AG04449 (cell line): ENCODE measurements at regions not wholly inside any gene's neighbourhood (a gene's known extent, or its start where the extent isn't known, plus 50 kb on each side); places are given as distances from the start of the nearest gene placed in this dataset.

Experiments
- CTCF ChIA-PET: fragments of 350-600 bp; formaldehyde crosslinking; extraction: SDS; loops from one replicate; lab custom pipeline; 2021; ENCODE audit warnings: antibody characterized with exemption; lab: Yijun Ruan, JAX
- POLR2A ChIA-PET: fragments of 400-600, 350-600 bp; formaldehyde crosslinking; extraction: SDS; loops from one replicate; lab custom pipeline; 2020; ENCODE audit warnings: antibody characterized with exemption, inconsistent platforms; lab: Yijun Ruan, JAX
- DNase-seq: peaks from one replicate; pipeline ENCODE4 v3.0.0-alpha.2; 2010; ENCODE audit warnings: low read depth, low spot score
- H3K4me3 ChIP-seq: 2 replicates; pipeline ENCODE4 v1.5.1; 2011; ENCODE audit warnings: low read depth, mild to moderate bottlenecking, control low read depth, low read length
- TF ChIP-seq, protein P1 (sequence below): IDR thresholded peaks from one replicate; pipeline ENCODE4 v1.5.1; 2011; ENCODE audit warnings: mild to moderate bottlenecking, moderate library complexity, low read length, control low read depth, inconsistent platforms; ENCODE audit not compliant: insufficient read depth; ENCODE audit errors: missing control alignments

GRCh38 chr6:184161-184700, 108.1 kb upstream of the DUSP22 start:
- POLR2A ChIA-PET = no interaction called here
- DNase-seq = no peak
- TF ChIP-seq, protein P1, sequence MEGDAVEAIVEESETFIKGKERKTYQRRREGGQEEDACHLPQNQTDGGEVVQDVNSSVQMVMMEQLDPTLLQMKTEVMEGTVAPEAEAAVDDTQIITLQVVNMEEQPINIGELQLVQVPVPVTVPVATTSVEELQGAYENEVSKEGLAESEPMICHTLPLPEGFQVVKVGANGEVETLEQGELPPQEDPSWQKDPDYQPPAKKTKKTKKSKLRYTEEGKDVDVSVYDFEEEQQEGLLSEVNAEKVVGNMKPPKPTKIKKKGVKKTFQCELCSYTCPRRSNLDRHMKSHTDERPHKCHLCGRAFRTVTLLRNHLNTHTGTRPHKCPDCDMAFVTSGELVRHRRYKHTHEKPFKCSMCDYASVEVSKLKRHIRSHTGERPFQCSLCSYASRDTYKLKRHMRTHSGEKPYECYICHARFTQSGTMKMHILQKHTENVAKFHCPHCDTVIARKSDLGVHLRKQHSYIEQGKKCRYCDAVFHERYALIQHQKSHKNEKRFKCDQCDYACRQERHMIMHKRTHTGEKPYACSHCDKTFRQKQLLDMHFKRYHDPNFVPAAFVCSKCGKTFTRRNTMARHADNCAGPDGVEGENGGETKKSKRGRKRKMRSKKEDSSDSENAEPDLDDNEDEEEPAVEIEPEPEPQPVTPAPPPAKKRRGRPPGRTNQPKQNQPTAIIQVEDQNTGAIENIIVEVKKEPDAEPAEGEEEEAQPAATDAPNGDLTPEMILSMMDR = no peak
- no peak overlapping the region for H3K4me3 ChIP-seq
- CTCF ChIA-PET = no interaction called here

GRCh38 chr6:186340-186965, 105.8 kb upstream of the DUSP22 start:
- POLR2A ChIA-PET = no interaction called here
- CTCF ChIA-PET = interaction anchor here (0.7 kb wide), 1 partner anchor 17 kb away, joined by 3 read pairs; no protein-coding TSS in a partner anchor
- no peak for DNase-seq
- no peak overlapping the region for H3K4me3 ChIP-seq
- TF ChIP-seq, protein P1 = no peak

GRCh38 chr6:187210-187861, 105.0 kb upstream of the DUSP22 start:
- ChIA-PET POLR2A (no interaction called here), CTCF (interaction anchor here (0.9 kb wide), 1 partner anchor 24 kb away, joined by 3 read pairs; no protein-coding TSS in a partner anchor)
- DNase-seq = no peak
- TF ChIP-seq, protein P1 = no peak
- no peak overlapping the region for H3K4me3 ChIP-seq

DNA sequence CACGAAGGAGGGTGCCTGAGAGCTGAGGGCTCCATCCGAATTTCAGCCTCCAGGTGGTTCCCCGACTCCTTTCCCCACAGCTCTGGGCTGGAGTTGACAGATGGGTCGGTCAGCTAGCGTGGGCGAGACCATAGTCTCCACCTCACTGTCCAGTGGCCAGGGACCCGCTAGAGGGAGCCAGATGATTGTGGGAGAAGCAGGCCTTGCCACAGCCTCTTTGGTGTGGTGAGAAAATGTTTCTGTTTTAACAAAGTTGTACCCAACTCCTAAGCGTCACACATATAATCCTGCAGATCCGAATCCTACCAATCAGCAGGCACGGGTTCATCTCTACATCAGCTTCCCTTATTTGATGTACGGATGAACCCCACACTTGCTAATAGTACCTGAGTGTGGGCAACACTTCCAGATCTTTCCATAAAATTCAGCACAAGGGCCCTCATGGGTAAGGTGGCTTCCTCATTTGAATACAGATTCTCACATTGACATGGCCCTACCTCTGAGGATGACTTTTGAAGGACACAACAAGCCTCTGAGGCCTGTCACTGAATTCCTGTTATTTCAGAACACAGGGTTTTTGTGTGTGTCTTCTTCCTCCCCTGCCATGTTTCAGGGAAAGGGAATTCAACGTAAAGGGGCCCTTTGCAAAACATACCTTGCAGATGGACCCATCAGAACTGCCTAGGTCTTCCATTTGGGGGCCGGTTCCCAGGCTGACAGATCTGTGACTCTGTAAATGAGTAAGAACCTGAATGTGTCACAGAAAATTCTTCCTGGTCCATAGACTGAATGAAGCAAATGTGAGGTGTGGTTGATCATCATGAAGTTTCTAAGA, 103.2 kb upstream of the DUSP22 start:
- CTCF ChIA-PET = interaction anchor here (0.6 to 0.9 kb wide), 2 partner anchors 370 to 394 kb away, joined by 3 read pairs; no protein-coding TSS in a partner anchor
- no peak overlapping the region for H3K4me3 ChIP-seq
- no peak for DNase-seq
- TF ChIP-seq, protein P1 = peak; percentile 72
- POLR2A ChIA-PET = no interaction called here

DNA sequence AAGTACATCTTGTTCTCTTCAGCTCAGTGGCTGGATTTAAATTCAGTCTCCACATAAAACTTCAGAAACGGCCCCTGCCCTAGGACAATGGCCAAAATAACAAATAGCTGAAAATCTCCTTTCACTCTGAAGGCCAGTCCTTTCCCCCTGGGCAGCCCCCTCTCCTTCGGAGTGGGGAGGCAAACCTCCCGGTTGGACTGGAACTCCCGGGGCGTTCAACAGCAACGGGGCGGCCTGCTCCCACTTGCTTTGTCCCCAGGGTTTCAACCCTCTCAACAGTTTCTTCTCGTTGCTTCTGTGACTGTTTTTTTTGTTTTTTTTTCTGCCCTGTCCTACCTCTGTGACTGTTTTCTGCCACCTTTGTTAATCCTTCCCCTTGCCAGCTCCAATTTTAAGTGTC, 102.6 kb upstream of the DUSP22 start:
- no peak overlapping the region for H3K4me3 ChIP-seq
- TF ChIP-seq, protein P1 = no peak
- CTCF ChIA-PET = no interaction called here
- DNase-seq = no peak
- POLR2A ChIA-PET = no interaction called here
